Limb (tissue), 2 donors: ENCODE measurements at regions not wholly inside any gene's neighbourhood (a gene's known extent, or its start where the extent isn't known, plus 50 kb on each side); places are given as distances from the start of the nearest gene placed in this dataset.
"Not testable (repeated sequence)": the region's sequence is repeated elsewhere in the genome, so short reads cannot be mapped to it uniquely, and the experiment has no call there.

ENCODE experiments used
- DNase-seq, 2 donors: peaks; one replicate each; pipeline ENCODE4 v3.0.0-alpha.2; 2016; ENCODE audit errors: extremely low spot score in 2 of 2

DNA sequence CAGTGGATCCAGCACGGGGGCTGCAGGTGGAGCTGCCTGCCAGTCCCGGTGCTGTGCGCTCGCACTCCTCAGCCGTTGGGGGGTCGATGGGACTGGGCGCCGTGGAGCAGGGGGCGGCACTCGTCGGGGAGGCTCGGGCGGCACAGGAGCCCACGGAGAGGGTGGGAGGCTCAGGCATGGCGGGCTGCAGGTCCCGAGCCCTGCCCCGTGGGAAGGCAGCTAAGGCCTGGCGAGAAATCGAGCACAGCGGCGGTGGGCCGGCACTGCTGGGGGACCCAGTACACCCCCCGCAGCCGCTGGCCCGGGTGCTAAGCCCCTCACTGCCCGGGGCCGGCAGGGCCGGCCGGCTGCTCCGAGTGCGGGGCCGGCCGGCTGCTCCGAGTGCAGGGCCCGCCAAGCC is 52.3 kb upstream of the MARK1 start:
- DNase-seq = not testable (repeated sequence)

DNA sequence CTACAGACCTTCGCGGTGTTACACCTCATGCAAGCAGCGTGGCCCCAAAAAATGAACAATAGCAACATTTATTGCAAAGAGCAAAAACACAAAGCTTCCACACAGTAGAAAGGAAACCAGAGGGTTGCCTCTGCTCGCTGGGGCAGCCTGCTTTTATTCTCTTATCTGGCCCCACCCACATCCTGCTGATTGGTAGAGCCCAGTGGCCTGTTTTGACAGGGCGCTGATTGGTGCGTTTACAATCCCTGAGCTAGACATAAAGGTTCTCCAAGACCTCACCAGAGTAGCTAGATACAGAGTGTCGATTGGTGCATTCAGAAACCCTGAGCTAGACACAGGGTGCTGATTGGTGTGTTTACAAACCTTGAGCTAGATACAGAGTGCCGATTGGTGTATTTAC is 52.8 kb upstream of the MARK1 start:
- not testable (repeated sequence) for DNase-seq

GRCh38 chr1:220473440-220473839 is 54.5 kb upstream of the MARK1 start:
- DNase-seq = no peak

GRCh38 chr1:220462752-220463151 is 65.2 kb upstream of the MARK1 start:
- DNase-seq = no peak

- DNase-seq = peak in 1 of 2 donors; percentile 34
Measured at GRCh38 chr1:220458936-220459335, 69.0 kb upstream of the MARK1 start.

GRCh38 chr1:220457957-220458609 is 69.9 kb upstream of the MARK1 start:
- no peak for DNase-seq

DNA sequence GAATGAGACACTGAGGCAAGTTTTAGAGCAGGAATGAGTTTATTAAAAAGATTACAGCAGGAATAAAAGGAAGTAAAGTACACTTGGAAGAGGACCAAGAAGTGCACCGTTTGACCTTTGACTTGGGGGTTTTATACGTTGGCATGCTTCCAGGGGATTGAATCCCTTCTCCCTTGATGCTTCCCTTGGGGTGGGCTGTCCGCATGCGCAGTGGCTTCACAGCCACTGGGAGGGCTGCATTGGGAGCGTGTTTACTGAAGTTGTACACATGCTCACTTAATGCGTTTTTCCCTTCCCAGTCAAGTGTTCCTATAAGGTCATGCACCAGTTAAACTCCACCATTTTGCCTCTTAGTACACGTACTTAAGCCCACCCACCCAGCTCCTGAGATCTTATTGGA is 72.4 kb upstream of the MARK1 start:
- DNase-seq = no peak

DNA sequence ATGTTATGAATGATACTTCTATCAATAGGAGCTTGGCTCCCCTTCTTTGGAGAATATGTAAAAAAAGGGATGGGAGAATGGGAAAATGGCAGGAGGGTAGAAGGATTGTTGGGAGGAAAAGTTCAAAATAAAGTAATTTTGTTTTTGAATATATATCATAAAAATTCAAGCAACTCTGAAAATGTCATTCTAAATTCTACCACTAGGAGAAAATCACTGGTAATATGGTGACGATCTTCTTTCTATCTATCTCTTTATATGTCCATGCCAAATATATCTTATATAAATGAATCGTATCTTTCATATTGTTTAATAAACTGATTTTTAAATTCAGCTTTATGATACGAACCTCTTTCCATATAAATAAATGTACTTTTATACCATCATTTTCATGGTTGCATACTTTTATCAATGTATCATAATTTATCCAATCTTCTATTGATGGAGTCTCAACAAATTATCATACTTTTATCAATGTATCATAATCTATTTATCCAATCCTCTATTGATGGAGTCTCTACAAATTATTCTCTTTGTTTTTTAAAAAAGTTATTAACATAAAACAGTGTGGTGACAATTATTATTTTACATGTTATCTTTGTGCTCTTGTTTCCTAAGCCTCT is 73.7 kb upstream of the MARK1 start:
- no peak for DNase-seq

DNA sequence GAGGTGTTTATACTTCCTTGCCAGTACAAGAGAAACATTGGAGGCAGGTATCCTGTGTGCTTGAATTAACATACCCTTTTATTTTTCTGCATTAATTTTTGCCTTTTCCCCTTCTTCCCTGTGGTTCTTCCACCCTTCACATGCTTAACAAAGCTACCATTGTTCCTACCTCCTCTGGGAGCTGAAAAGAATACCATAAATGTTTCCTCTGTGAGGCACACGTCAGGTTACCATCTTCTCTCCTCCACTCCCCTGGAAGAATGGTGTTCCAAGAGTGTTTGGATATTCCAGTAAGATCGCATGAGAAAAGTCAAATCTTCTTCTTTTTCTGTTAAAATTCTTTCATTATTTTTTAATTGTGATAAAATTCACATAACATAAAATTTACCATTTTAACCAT is 74.6 kb upstream of the MARK1 start:
- no peak for DNase-seq

GRCh38 chr1:220451532-220451931 is 76.4 kb upstream of the MARK1 start:
- DNase-seq = no peak

GRCh38 chr1:220450927-220451326 is 77.0 kb upstream of the MARK1 start:
- DNase-seq = no peak

DNA sequence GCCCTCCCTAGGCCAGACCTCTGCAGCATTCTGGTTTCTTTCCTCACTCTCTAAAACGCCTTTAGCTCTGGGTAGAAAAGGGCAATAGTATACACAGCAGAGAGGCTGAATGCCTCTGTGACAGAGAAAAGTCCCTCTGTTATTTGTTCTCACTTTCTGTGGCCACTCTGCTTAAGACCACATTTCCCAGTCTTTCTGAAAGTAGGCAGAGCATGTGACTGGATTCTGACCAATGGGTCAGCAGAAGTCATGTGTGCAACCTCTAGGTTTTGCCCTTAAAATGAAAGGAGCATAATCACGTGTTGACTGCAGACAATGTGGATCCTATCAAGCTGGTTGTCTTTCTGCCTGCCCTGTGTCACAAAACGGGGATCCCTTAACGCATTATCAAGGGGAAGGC is 79.7 kb upstream of the MARK1 start:
- no peak for DNase-seq

GRCh38 chr1:220444586-220444985 is 83.3 kb upstream of the MARK1 start:
- not testable (repeated sequence) for DNase-seq

GRCh38 chr1:220441211-220441610 is 86.7 kb upstream of the MARK1 start:
- DNase-seq = no peak

DNA sequence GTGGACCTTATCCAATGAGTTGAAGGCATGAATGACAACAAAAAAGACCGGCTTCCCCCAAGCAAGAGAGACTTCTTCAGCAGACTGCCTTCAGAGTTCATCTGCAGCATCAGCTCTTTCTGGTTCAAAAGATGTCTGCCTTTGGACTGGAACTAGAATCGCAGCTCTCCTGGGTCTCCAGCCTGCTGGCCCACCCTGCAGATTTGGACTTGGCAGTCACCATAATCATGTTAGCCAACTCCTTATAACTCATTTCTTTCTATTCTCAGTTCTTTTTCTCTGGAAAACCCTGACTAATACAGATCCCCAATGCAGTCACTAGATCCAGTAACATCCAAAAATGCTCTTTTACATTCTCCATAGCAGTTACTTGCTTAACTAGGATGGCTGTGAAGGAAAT is 89.2 kb upstream of the MARK1 start:
- DNase-seq = no peak

DNA sequence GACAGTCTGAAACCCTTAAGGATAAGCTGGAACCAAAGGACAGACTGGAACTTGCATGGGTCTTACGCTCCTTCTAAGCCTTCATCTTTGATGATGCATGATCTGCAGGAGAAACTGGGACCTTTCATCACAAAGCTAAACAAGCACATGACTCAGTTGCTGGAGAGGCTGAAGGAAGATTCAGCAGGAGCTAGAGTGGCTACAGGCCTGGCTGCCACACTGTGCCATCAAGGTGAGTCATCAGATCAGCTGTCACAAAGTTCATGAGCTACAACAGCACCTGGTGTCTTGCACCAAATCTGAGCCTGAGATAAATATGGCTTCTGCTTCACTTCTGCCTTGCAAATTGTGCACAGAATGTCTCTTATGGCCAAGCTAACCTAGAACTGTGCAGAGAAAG is 95.5 kb upstream of the MARK1 start:
- DNase-seq = no peak

- DNase-seq = no peak
Measured at GRCh38 chr1:220431554-220432239, 96.2 kb upstream of the MARK1 start.

- no peak for DNase-seq
Measured at GRCh38 chr1:220430586-220430985, 97.3 kb upstream of the MARK1 start.

DNA sequence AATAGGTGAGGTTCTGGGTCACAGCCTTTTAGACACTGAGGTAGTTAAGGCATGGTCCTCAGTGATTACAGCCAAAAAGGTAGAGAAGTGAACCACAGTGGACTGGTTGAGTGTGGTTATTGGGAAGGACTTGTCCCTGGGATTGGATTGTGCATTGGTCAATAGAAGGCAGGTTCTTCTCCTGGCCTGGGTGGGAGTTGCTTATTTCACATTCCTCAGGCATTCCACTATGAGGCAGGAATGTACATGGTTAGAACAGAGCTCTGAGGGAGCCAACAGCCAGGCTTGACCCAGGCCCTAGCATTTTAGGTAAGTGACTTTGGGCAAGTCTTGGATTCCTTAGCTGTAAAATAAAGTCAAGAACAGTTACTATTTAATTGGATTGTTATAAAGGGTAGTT is 97.9 kb upstream of the MARK1 start:
- no peak for DNase-seq

DNA sequence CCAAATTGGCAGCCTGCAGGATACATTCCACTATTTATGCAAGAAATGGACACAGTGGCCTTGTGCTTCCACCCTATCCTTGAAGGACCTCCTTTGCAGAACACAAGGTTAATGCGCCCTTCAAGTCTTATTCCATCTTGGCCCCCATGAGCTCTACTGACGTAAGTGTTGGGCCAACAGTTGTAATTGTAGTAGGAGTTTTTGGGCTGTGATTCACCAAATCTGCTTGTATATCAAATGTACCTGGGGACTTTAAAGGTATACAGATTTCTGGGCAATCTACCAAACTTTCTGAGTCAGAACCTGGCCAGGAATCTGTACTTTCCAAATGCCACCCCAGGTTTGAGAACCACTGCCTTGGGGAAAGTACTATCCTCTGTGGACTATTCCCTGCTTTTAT is 100.9 kb upstream of the MARK1 start:
- no peak for DNase-seq

GRCh38 chr1:220425852-220426251 is 102.1 kb upstream of the MARK1 start:
- DNase-seq = no peak

DNA sequence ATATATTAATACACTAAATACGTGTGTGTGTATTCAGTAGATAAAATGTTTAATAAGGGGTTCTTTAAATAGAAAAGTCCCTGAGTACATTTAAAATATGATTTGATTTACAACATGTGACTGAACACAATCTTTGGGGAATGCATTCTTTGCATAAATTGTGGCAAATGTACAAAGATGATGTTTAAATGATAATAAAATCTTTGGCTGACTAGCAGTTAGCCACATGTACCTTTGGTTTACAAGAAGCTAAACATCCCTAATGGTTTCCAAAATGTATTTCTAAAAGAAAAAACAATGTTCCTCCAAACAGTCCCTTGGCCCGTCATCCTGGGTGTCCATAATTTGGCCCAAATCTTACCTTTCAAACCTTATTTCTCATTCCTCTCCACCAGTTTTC is 106.4 kb upstream of the MARK1 start:
- DNase-seq = no peak

DNA sequence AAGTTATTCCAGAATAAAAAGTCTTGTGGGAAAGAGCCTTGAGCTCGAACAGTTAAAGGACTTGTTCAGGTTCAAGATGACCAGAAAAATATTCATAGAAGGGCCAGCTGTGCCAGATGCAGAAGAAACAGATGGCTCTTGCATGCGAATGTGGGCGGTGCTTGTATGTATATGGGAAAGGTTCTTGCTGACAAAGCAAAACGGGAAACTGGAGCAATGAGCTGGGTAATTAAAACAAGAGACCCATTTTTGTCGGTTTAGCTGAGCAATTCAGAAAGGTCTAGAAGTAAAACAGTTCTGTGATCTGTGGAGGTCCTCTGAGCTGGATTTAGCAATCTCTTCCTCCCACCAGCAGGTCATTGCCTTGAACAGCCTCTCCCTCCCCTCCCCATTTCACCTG is 107.2 kb upstream of the MARK1 start:
- no peak for DNase-seq
